K562 (cell line): ENCODE measurements at regions not wholly inside any gene's neighbourhood (a gene's known extent, or its start where the extent isn't known, plus 50 kb on each side); places are given as distances from the start of the nearest gene placed in this dataset.

Experiments used
- ATAC-seq: fragments of 200-7000 bp; cut with Tn5 transposase; 3 replicates; pipeline ENCODE4 v1.9.1; 2020; ENCODE audit warnings: moderate library complexity
- BruUV-seq: library from RNA; stranded (reverse); fragments of 400-500 nt; replicated peaks from 2 replicates; lab custom pipeline; 2021; lab: Mats Ljungman, UMichigan
- CTCF ChIA-PET: fragments of 300-600 bp; formaldehyde crosslinking; extraction: SDS; loops from one replicate; lab custom pipeline; 2021; ENCODE audit warnings: low intra/inter-chr PET ratio; lab: Yijun Ruan, JAX
- POLR2A ChIA-PET: fragments of 300-600, 350-650 bp; sonication (Branson Sonifier 250); formaldehyde crosslinking; extraction: SDS; loops from one replicate; lab custom pipeline; 2021; ENCODE audit warnings: antibody characterized with exemption, inconsistent platforms; lab: Yijun Ruan, JAX
- DNase-seq, 4 experiments: peaks; one replicate each; pipeline versions ENCODE4 v3.0.0 to v3.0.0-alpha.2; 2011 to 2018; ENCODE audit warnings: low spot score in 3 of 4, mixed read lengths in 3 of 4; ENCODE audit errors: extremely low read depth in 1 of 4
- FAIRE-seq: peaks from 2 replicates; lab custom pipeline; 2011; peaks lifted over from hg19 to GRCh38; lab: Jason Lieb, UNC
- H2AFZ ChIP-seq: 2 replicates; pipeline ENCODE4 v1.6.0; 2011; ENCODE audit warnings: low read depth, low read length, control low read depth, inconsistent platforms
- H3K27ac ChIP-seq: fragments of 200-600 bp; 3 replicates; pipeline ENCODE4 v1.8.0; 2011; ENCODE audit warnings: low read depth, mild to moderate bottlenecking, control low read depth, inconsistent platforms, low read length, moderate library complexity, mixed read lengths; ENCODE audit errors: extremely low read depth
- H3K27me3 ChIP-seq, 2 experiments: fragments of 300-600 bp in 1 of 2; 2 replicates in 1 of 2; 3 replicates in 1 of 2; pipeline versions ENCODE4 v1.6.0 to v1.8.0; 2011; ENCODE audit warnings: inconsistent platforms in 2 of 2, low read length in 2 of 2, mild to moderate bottlenecking in 1 of 2, mixed read lengths in 1 of 2, moderate library complexity in 1 of 2; ENCODE audit not compliant: control insufficient read depth in 2 of 2, insufficient read depth in 2 of 2
- H3K36me3 ChIP-seq: fragments of 300-600 bp; 3 replicates; pipeline ENCODE4 v1.8.0; 2011; ENCODE audit warnings: mild to moderate bottlenecking, low read length, inconsistent platforms; ENCODE audit not compliant: control insufficient read depth, insufficient read depth
- H3K4me1 ChIP-seq, 2 experiments: fragments of 200-600 bp in 1 of 2; replicated peaks in 1 of 2; 2 replicates in 1 of 2; 3 replicates in 1 of 2; pipeline versions ENCODE4 v1.5.1 to v1.8.0; 2011; ENCODE audit warnings: inconsistent platforms in 2 of 2, low read length in 2 of 2, mild to moderate bottlenecking in 1 of 2, mixed read lengths in 1 of 2, moderate library complexity in 1 of 2; ENCODE audit not compliant: control insufficient read depth in 2 of 2, insufficient read depth in 2 of 2
- H3K4me2 ChIP-seq: 2 replicates; pipeline ENCODE4 v1.6.1; 2011; ENCODE audit warnings: low read length, control low read depth, inconsistent platforms, mixed read lengths; ENCODE audit not compliant: insufficient read depth
- H3K4me3 ChIP-seq: fragments of 200-600 bp; sonication (generic), shearing (Covaris generic); 2 replicates; pipeline ENCODE4 v1.5.1; 2016; ENCODE audit warnings: control low read depth, inconsistent platforms
- H3K79me2 ChIP-seq: fragments of 200-600 bp; 3 replicates; pipeline ENCODE4 v1.8.0; 2011; ENCODE audit warnings: low read length, inconsistent platforms; ENCODE audit not compliant: control insufficient read depth, insufficient read depth
- H3K9ac ChIP-seq, 2 experiments: 2 replicates each; pipeline versions ENCODE4 v1.6.0 to v1.6.1; 2011; ENCODE audit warnings: low read depth in 2 of 2, low read length in 2 of 2, control low read depth in 1 of 2, inconsistent platforms in 1 of 2, mild to moderate bottlenecking in 1 of 2, mixed read lengths in 1 of 2; ENCODE audit not compliant: insufficient read depth in 1 of 2
- H3K9me1 ChIP-seq: one replicate; pipeline ENCODE4 v1.6.0; 2011; ENCODE audit warnings: inconsistent platforms, mild to moderate bottlenecking, low read length, moderate library complexity; ENCODE audit not compliant: control insufficient read depth, insufficient read depth
- H3K9me3 ChIP-seq: replicated peaks from 2 replicates; pipeline ENCODE4 v1.5.1; 2011; ENCODE audit warnings: low read depth, low read length, inconsistent platforms; ENCODE audit not compliant: control insufficient read depth, insufficient read depth
- H4K20me1 ChIP-seq: replicated peaks from 2 replicates; pipeline ENCODE4 v1.6.1; 2011; ENCODE audit warnings: low read length, inconsistent platforms, mixed read lengths; ENCODE audit not compliant: control insufficient read depth, insufficient read depth
- BACH1 ChIP-seq: fragments of 200-800 bp; sonication (Bioruptor generic); IDR thresholded peaks from 2 replicates; pipeline ENCODE4 v1.6.1; 2016; ENCODE audit warnings: missing genetic modification characterization, missing compliant biosample characterization
- SOX6 ChIP-seq: fragments of 450-650 bp; IDR thresholded peaks from 2 replicates; pipeline ENCODE4 v1.6.1; 2014; ENCODE audit warnings: mild to moderate bottlenecking
- SREBF1 ChIP-seq: fragments of 150-350 bp; IDR thresholded peaks from 2 replicates; pipeline ENCODE4 v1.6.1; 2014; ENCODE audit warnings: antibody characterized with exemption, low read depth, low read length, borderline replicate concordance
- ZNF146 ChIP-seq: IDR thresholded peaks from one replicate; pipeline ENCODE4 v1.6.1; 2018; ENCODE audit warnings: missing compliant biosample characterization; ENCODE audit not compliant: unreplicated experiment
- ZNF311 ChIP-seq: fragments of 250-450 bp; sonication (Bioruptor Pico); IDR thresholded peaks from 2 replicates; pipeline ENCODE4 v1.4.0; 2020; ENCODE audit warnings: mild to moderate bottlenecking, moderate library complexity
- ZNF644 ChIP-seq: fragments of 200-800 bp; sonication (Bioruptor generic); IDR thresholded peaks from 2 replicates; pipeline ENCODE4 v1.6.1; 2016; ENCODE audit warnings: low read depth, missing genetic modification characterization, missing compliant biosample characterization
- ZNF79 ChIP-seq: fragments of 250-450 bp; sonication (Bioruptor Pico); IDR thresholded peaks from 2 replicates; pipeline ENCODE4 v1.4.0; 2020; ENCODE audit warnings: low read depth, mild to moderate bottlenecking, moderate library complexity
- WGBS: fragments of 100-300 bp; shearing (Covaris generic); methylation state at CpG from one replicate; pipeline ENCODE4 v1.1.6; 2016; ENCODE audit warnings: low coverage, mixed read lengths; ENCODE audit not compliant: insufficient coverage; ENCODE audit errors: missing lambda C conversion rate; 5-methylcytosine and 5-hydroxymethylcytosine counted together
- in situ Hi-C: fragments of 300-500 bp; cut with MboI; formaldehyde crosslinking; loops from 4 replicates; pipeline ENCODE4 v1.15.0; 2018; ENCODE audit warnings: inconsistent platforms, mixed read lengths
- intact Hi-C: fragments of 100-400 bp; cut with micrococcal nuclease; formaldehyde crosslinking; loops from 2 replicates; pipeline ENCODE4 v1.14.2; 2022
- TF ChIP-seq, protein P1 (sequence below), 2 experiments: fragments of 450-650 bp in 1 of 2; sonication (generic) in 1 of 2; formaldehyde crosslinking in 1 of 2; IDR thresholded peaks; 2 replicates each; pipeline versions ENCODE4 v1.7.1 to v1.9.0; 2016 to 2022; ENCODE audit warnings: inconsistent platforms in 1 of 2, mild to moderate bottlenecking in 1 of 2, missing genetic modification reagents in 1 of 2
- TF ChIP-seq, protein P2 (sequence below): fragments of 250-450 bp; sonication (Bioruptor Pico); IDR thresholded peaks from 2 replicates; pipeline ENCODE4 v1.4.0; 2020; ENCODE audit warnings: borderline replicate concordance
- TF ChIP-seq, protein P3 (sequence below): fragments of 450-650 bp; IDR thresholded peaks from 2 replicates; pipeline ENCODE4 v1.7.1; 2018; ENCODE audit warnings: mild to moderate bottlenecking, low read depth; ENCODE audit not compliant: partially characterized antibody

DNA sequence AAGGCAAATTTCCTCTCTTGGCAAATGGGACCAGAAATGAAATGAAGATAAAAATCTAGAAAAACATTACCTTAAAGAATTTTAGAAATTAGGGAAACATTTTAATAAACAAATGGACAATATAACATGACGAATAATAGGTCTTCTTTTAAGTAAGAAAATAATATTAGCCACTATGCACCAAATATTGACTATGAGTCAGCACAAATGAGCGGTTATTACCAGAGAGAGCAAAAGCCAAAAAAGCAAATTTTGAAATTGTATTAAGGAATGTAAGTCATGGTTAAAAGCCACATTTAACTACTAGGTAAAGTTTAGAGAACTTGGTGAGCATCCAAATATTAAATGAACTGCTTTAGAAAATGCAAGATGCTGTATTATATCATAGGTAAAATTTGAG is 376.6 kb upstream of the JAG1 start:
- in situ Hi-C loops: no loop called here
- no peak overlapping the region for H3K9ac ChIP-seq
- intact Hi-C loops: no loop called here
- H3K36me3 ChIP-seq: no peaks in the 10 kb centered on the region
- no peak overlapping the region for H3K4me3 ChIP-seq
- no peaks in the 10 kb centered on the region for H3K9me3 ChIP-seq
- no peak overlapping the region for H3K27ac ChIP-seq
- no TSS peak for BruUV-seq
- H3K4me2 ChIP-seq: no peak overlapping the region
- no peaks in the 10 kb centered on the region for H4K20me1 ChIP-seq
- ChIA-PET POLR2A (no interaction called here), CTCF (no interaction called here)
- H3K9me1 ChIP-seq: no peaks in the 10 kb centered on the region
- FAIRE-seq (no peak), DNase-seq (no peak), ATAC-seq (no peak)
- H3K79me2 ChIP-seq: no peaks in the 10 kb centered on the region
- no peak overlapping the region for H2AFZ ChIP-seq
- 0% methylated on average over 2 of the region's 2 CpGs for WGBS
- no peaks in the 10 kb centered on the region for H3K27me3 ChIP-seq
- no peaks in the 10 kb centered on the region for H3K4me1 ChIP-seq
- TF ChIP-seq, protein P1, sequence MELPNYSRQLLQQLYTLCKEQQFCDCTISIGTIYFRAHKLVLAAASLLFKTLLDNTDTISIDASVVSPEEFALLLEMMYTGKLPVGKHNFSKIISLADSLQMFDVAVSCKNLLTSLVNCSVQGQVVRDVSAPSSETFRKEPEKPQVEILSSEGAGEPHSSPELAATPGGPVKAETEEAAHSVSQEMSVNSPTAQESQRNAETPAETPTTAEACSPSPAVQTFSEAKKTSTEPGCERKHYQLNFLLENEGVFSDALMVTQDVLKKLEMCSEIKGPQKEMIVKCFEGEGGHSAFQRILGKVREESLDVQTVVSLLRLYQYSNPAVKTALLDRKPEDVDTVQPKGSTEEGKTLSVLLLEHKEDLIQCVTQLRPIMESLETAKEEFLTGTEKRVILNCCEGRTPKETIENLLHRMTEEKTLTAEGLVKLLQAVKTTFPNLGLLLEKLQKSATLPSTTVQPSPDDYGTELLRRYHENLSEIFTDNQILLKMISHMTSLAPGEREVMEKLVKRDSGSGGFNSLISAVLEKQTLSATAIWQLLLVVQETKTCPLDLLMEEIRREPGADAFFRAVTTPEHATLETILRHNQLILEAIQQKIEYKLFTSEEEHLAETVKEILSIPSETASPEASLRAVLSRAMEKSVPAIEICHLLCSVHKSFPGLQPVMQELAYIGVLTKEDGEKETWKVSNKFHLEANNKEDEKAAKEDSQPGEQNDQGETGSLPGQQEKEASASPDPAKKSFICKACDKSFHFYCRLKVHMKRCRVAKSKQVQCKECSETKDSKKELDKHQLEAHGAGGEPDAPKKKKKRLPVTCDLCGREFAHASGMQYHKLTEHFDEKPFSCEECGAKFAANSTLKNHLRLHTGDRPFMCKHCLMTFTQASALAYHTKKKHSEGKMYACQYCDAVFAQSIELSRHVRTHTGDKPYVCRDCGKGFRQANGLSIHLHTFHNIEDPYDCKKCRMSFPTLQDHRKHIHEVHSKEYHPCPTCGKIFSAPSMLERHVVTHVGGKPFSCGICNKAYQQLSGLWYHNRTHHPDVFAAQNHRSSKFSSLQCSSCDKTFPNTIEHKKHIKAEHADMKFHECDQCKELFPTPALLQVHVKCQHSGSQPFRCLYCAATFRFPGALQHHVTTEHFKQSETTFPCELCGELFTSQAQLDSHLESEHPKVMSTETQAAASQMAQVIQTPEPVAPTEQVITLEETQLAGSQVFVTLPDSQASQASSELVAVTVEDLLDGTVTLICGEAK (IDR thresholded peaks at IDR 0.05): no peak
- TF ChIP-seq, protein P1 (CRISPR knock-in tag; IDR thresholded peaks at IDR 0.05): no peak
- TF ChIP-seq SREBF1 (no peak), ZNF644 (no peak), ZNF79 (CRISPR knock-in tag) (no peak), BACH1 (tag) (no peak), ZNF146 (CRISPR knock-in tag) (no peak), SOX6 (no peak), ZNF311 (CRISPR knock-in tag) (no peak)
- TF ChIP-seq, protein P2, sequence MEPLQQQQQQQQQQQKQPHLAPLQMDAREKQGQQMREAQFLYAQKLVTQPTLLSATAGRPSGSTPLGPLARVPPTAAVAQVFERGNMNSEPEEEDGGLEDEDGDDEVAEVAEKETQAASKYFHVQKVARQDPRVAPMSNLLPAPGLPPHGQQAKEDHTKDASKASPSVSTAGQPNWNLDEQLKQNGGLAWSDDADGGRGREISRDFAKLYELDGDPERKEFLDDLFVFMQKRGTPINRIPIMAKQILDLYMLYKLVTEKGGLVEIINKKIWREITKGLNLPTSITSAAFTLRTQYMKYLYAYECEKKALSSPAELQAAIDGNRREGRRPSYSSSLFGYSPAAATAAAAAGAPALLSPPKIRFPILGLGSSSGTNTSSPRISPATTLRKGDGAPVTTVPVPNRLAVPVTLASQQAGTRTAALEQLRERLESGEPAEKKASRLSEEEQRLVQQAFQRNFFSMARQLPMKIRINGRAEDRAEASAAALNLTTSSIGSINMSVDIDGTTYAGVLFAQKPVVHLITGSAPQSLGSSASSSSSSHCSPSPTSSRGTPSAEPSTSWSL (CRISPR knock-in tag): no peak
- TF ChIP-seq, protein P3, sequence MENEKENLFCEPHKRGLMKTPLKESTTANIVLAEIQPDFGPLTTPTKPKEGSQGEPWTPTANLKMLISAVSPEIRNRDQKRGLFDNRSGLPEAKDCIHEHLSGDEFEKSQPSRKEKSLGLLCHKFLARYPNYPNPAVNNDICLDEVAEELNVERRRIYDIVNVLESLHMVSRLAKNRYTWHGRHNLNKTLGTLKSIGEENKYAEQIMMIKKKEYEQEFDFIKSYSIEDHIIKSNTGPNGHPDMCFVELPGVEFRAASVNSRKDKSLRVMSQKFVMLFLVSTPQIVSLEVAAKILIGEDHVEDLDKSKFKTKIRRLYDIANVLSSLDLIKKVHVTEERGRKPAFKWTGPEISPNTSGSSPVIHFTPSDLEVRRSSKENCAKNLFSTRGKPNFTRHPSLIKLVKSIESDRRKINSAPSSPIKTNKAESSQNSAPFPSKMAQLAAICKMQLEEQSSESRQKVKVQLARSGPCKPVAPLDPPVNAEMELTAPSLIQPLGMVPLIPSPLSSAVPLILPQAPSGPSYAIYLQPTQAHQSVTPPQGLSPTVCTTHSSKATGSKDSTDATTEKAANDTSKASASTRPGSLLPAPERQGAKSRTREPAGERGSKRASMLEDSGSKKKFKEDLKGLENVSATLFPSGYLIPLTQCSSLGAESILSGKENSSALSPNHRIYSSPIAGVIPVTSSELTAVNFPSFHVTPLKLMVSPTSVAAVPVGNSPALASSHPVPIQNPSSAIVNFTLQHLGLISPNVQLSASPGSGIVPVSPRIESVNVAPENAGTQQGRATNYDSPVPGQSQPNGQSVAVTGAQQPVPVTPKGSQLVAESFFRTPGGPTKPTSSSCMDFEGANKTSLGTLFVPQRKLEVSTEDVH: no peak
